Effector CD4-positive, alpha-beta T cell (primary cell): ENCODE measurements at regions not wholly inside any gene's neighbourhood (a gene's known extent, or its start where the extent isn't known, plus 50 kb on each side); places are given as distances from the start of the nearest gene placed in this dataset.

ENCODE experiments used
- DNase-seq: peaks from one replicate; pipeline ENCODE4 v3.0.0-alpha.2; 2020

DNA sequence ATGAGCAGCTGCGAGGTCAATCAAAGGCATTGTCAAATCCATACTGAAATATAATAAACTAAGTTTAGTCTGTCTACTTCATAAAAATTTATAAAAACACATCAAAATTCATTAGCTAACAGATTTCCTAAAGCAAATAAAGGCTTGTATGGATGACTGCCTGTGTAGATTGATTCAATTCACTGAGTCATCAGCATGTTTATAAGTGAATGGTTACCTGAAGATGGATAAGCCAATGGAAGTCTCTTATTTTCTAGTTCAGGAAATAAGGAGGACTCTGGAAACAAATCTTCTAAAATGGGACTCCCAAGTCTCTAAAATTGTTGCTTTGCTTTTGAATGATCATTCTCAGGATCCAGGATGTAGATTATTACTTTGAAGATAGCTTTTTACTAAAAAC lies 57.0 kb upstream of the HNRNPA3 start:
- DNase-seq = no peak

- DNase-seq = peak; percentile 4
Observed at GRCh38 chr2:177161741-177162460, 50.7 kb upstream of the HNRNPA3 start.
